OCI-LY1 (cell line): ENCODE measurements at regions not wholly inside any gene's neighbourhood (a gene's known extent, or its start where the extent isn't known, plus 50 kb on each side); places are given as distances from the start of the nearest gene placed in this dataset.

Experiments
- H2AFZ ChIP-seq: fragments of 200-600 bp; sonication (generic), shearing (Covaris generic); 2 replicates; pipeline ENCODE4 v1.6.0; 2014; ENCODE audit warnings: antibody characterized with exemption, mild to moderate bottlenecking, low read length
- H3F3A ChIP-seq: fragments of 200-600 bp; sonication (generic), shearing (Covaris generic); 2 replicates; pipeline ENCODE4 v1.6.0; 2014; ENCODE audit warnings: mild to moderate bottlenecking, antibody characterized with exemption, low read length, moderate library complexity; ENCODE audit not compliant: insufficient read depth
- H3K27ac ChIP-seq: fragments of 200-600 bp; sonication (generic); 2 replicates; pipeline ENCODE4 v1.5.1; 2014; ENCODE audit warnings: low read length, mixed run types, mild to moderate bottlenecking, low read depth; ENCODE audit not compliant: poor library complexity, severe bottlenecking
- H3K27me3 ChIP-seq: fragments of 200-600 bp; sonication (generic); 2 replicates; pipeline ENCODE4 v1.6.0; 2014; ENCODE audit warnings: antibody characterized with exemption, mild to moderate bottlenecking, low read length, moderate library complexity; ENCODE audit not compliant: insufficient read depth
- H3K36me3 ChIP-seq: fragments of 200-600 bp; sonication (generic); 2 replicates; pipeline ENCODE4 v1.6.1; 2014; ENCODE audit warnings: mild to moderate bottlenecking, antibody characterized with exemption, low read length, moderate library complexity, mixed read lengths; ENCODE audit not compliant: insufficient read depth
- H3K4me1 ChIP-seq: fragments of 200-600 bp; sonication (generic); 2 replicates; pipeline ENCODE4 v1.5.1; 2014; ENCODE audit warnings: mild to moderate bottlenecking, low read length, moderate library complexity; ENCODE audit not compliant: insufficient read depth, severe bottlenecking
- H3K4me2 ChIP-seq: fragments of 200-600 bp; sonication (generic), shearing (Covaris generic); 2 replicates; pipeline ENCODE4 v1.6.1; 2014; ENCODE audit warnings: low read length
- H3K4me3 ChIP-seq: fragments of 200-600 bp; sonication (generic); 2 replicates; pipeline ENCODE4 v1.5.1; 2014; ENCODE audit warnings: low read length, low read depth, mild to moderate bottlenecking, mixed read lengths; ENCODE audit not compliant: poor library complexity, severe bottlenecking
- H3K79me2 ChIP-seq: fragments of 200-600 bp; shearing (Covaris generic); 2 replicates; pipeline ENCODE4 v1.6.1; 2016; ENCODE audit warnings: mixed run types, low read length, mixed read lengths; ENCODE audit not compliant: insufficient read depth
- H3K9ac ChIP-seq: fragments of 200-600 bp; sonication (generic), shearing (Covaris generic); 2 replicates; pipeline ENCODE4 v1.6.1; 2014; ENCODE audit warnings: mild to moderate bottlenecking, low read length, mixed read lengths
- H3K9me2 ChIP-seq: fragments of 200-600 bp; sonication (generic), shearing (Covaris generic); 2 replicates; pipeline ENCODE4 v1.6.1; 2014; ENCODE audit warnings: low read depth, mild to moderate bottlenecking, low read length, mixed read lengths
- H3K9me3 ChIP-seq: fragments of 200-600 bp; shearing (Covaris generic); 2 replicates; pipeline ENCODE4 v1.6.1; 2014; ENCODE audit warnings: low read length, mixed read lengths
- H4K20me1 ChIP-seq: fragments of 200-600 bp; sonication (generic), shearing (Covaris generic); 2 replicates; pipeline ENCODE4 v1.6.0; 2016; ENCODE audit warnings: mild to moderate bottlenecking, low read length; ENCODE audit not compliant: insufficient read depth
- EZH2 ChIP-seq: fragments of 200-600 bp; sonication (generic), shearing (Covaris generic); IDR thresholded peaks from 2 replicates; pipeline ENCODE4 v1.8.0; 2017; ENCODE audit warnings: borderline replicate concordance, mixed run types, mild to moderate bottlenecking, antibody characterized with exemption, low read length, moderate library complexity, mixed read lengths
- TF ChIP-seq, protein P1 (sequence below): fragments of 200-600 bp; sonication (generic), shearing (Covaris generic); IDR thresholded peaks from 2 replicates; pipeline ENCODE4 v1.5.1; 2017; ENCODE audit warnings: mild to moderate bottlenecking, antibody characterized with exemption, low read length, moderate library complexity, mixed read lengths

- Histone ChIP-seq H2AFZ (no peak overlapping the region), H3K9me2 (no peaks in the 10 kb centered on the region), H3K4me3 (no peak overlapping the region), H3K4me1 (no peaks in the 10 kb centered on the region), H3K36me3 (no peaks in the 10 kb centered on the region), H3K9ac (no peak overlapping the region), H3F3A (no peaks in the 10 kb centered on the region), H4K20me1 (no peaks in the 10 kb centered on the region), H3K79me2 (no peaks in the 10 kb centered on the region), H3K27ac (no peak overlapping the region), H3K4me2 (no peak overlapping the region), H3K27me3 (no peaks in the 10 kb centered on the region), H3K9me3 (no peaks in the 10 kb centered on the region)
- TF ChIP-seq, protein P1, sequence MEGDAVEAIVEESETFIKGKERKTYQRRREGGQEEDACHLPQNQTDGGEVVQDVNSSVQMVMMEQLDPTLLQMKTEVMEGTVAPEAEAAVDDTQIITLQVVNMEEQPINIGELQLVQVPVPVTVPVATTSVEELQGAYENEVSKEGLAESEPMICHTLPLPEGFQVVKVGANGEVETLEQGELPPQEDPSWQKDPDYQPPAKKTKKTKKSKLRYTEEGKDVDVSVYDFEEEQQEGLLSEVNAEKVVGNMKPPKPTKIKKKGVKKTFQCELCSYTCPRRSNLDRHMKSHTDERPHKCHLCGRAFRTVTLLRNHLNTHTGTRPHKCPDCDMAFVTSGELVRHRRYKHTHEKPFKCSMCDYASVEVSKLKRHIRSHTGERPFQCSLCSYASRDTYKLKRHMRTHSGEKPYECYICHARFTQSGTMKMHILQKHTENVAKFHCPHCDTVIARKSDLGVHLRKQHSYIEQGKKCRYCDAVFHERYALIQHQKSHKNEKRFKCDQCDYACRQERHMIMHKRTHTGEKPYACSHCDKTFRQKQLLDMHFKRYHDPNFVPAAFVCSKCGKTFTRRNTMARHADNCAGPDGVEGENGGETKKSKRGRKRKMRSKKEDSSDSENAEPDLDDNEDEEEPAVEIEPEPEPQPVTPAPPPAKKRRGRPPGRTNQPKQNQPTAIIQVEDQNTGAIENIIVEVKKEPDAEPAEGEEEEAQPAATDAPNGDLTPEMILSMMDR, result no peak
- TF ChIP-seq EZH2, result no peak
These were observed 128.0 kb upstream of the ZNF618 start for GRCh38 chr9:113748135-113748534.

- H3K4me2 ChIP-seq, result no peak overlapping the region
- H3F3A ChIP-seq, result no peaks in the 10 kb centered on the region
- no peaks in the 10 kb centered on the region for H3K9me3 ChIP-seq
- no peaks in the 10 kb centered on the region for H3K9me2 ChIP-seq
- no peak overlapping the region for H3K9ac ChIP-seq
- H4K20me1 ChIP-seq, result no peaks in the 10 kb centered on the region
- no peak overlapping the region for H3K27ac ChIP-seq
- H3K36me3 ChIP-seq, result no peaks in the 10 kb centered on the region
- no peak overlapping the region for H2AFZ ChIP-seq
- no peak overlapping the region for H3K4me3 ChIP-seq
- TF ChIP-seq EZH2, result no peak
- TF ChIP-seq, protein P1, result no peak
- no peaks in the 10 kb centered on the region for H3K27me3 ChIP-seq
- H3K79me2 ChIP-seq, result no peaks in the 10 kb centered on the region
- H3K4me1 ChIP-seq, result no peaks in the 10 kb centered on the region
These were observed 122.5 kb upstream of the ZNF618 start for GRCh38 chr9:113753398-113754119.

- Histone ChIP-seq H3K9me2 (no peaks in the 10 kb centered on the region), H3K79me2 (no peaks in the 10 kb centered on the region), H3K9me3 (no peaks in the 10 kb centered on the region), H3K27ac (no peak overlapping the region), H2AFZ (no peak overlapping the region), H3K4me1 (no peaks in the 10 kb centered on the region), H4K20me1 (no peaks in the 10 kb centered on the region), H3K4me2 (no peak overlapping the region), H3K4me3 (no peak overlapping the region), H3K27me3 (no peaks in the 10 kb centered on the region), H3K36me3 (no peaks in the 10 kb centered on the region), H3K9ac (no peak overlapping the region), H3F3A (no peaks in the 10 kb centered on the region)
- TF ChIP-seq, protein P1, result no peak
- TF ChIP-seq EZH2, result no peak
These were observed 121.4 kb upstream of the ZNF618 start for GRCh38 chr9:113754739-113755138.
